Coronary artery (tissue), 2 donors: ENCODE measurements at regions not wholly inside any gene's neighbourhood (a gene's known extent, or its start where the extent isn't known, plus 50 kb on each side); places are given as distances from the start of the nearest gene placed in this dataset.

ENCODE experiments used
- DNase-seq: peaks from one replicate; pipeline ENCODE4 v3.0.0-alpha.2; 2017; ENCODE audit warnings: low spot score
- H3K27ac ChIP-seq, 2 donors: fragments of 200-600 bp; sonication (generic); one replicate each; pipeline ENCODE4 v1.5.1; 2016 to 2019
- H3K4me3 ChIP-seq: fragments of 200-600 bp; sonication (generic); 2 replicates; pipeline ENCODE4 v1.5.1; 2016; ENCODE audit warnings: mild to moderate bottlenecking, moderate library complexity
- CTCF ChIP-seq: fragments of 200-600 bp; sonication (generic); IDR thresholded peaks from one replicate; pipeline ENCODE4 v1.5.1; 2019; ENCODE audit warnings: antibody characterized with exemption

- Histone ChIP-seq H3K4me3 (no peak overlapping the region), H3K27ac (no peak overlapping the region)
- DNase-seq = no peak
- no peak for TF ChIP-seq CTCF
Measured at GRCh38 chr2:4066217-4066616, 362.8 kb downstream of the DCDC2C start.

GRCh38 chr2:4073026-4073569 is 369.7 kb downstream of the DCDC2C start:
- Histone ChIP-seq H3K27ac (no peak overlapping the region), H3K4me3 (no peak overlapping the region)
- no peak for TF ChIP-seq CTCF
- DNase-seq = no peak

GRCh38 chr2:4077017-4077416 is 373.6 kb downstream of the DCDC2C start:
- Histone ChIP-seq H3K27ac (no peak overlapping the region), H3K4me3 (no peak overlapping the region)
- no peak for DNase-seq
- TF ChIP-seq CTCF = no peak

DNA sequence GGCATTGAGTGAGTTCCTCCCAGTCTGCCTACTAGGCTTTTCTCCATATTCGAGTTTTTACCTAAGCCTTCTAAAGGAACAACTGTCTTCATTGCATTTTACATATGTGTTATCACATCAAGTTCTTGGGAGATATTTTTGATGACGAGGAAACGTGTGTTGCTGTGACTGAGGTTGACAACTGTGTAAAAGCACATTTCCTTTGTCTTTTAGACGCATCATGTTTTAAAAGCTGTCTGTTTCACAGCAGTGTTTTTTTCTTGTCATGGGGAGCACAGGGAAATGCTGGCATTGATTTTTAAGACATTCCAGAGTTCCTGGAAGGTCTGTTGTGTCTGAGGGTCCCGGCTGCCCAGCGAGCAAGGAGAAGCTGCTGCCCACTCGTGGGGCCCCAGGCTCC is 381.8 kb downstream of the DCDC2C start:
- no peak for DNase-seq
- Histone ChIP-seq H3K4me3 (no peak overlapping the region), H3K27ac (no peak overlapping the region)
- no peak for TF ChIP-seq CTCF

GRCh38 chr2:4090668-4091630 is 387.6 kb downstream of the DCDC2C start:
- no peak overlapping the region for H3K27ac ChIP-seq
- no peak for TF ChIP-seq CTCF
- DNase-seq = no peak
- no peak overlapping the region for H3K4me3 ChIP-seq

DNA sequence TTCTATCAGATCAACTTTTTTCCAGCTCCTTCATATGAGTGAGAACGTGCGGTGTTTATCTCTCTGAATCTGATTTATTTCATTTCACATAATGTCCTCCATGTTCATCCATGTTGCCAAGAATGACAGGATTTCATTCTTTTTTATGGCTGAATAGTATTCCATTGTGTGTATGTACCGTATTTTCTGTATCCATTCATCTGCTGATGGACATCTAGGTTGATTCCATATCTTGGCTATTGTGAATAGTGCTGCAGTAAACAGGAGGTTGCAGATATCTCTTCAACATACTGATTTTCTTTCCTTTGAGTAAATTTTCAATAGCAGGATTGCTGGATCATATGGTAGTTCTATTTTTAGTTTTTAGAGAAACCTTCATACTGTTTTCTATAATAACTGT is 388.5 kb downstream of the DCDC2C start:
- Histone ChIP-seq H3K4me3 (no peak overlapping the region), H3K27ac (no peak overlapping the region)
- DNase-seq = no peak
- TF ChIP-seq CTCF = no peak

DNA sequence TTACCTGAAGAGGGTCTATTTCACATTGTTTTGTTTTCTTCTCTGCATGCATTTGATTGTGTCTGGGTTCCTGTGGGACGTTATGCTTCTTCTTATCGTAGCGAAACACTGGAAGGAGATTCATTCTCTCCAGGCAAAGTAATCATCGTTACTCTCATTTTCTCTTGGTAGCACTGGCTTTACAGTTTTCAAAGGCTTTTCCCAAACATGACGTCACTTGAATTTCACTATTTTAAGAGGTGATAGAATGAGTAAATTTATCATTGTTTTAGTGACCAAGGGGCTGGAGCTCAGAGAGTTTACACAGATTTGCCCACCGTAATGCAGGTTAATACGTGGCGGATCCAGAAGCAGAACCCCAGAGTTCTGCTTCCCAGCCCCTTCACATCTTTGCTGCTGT is 391.4 kb downstream of the DCDC2C start:
- H3K4me3 ChIP-seq = no peak overlapping the region
- no peak for DNase-seq
- no peak for TF ChIP-seq CTCF
- no peak overlapping the region for H3K27ac ChIP-seq
